GM10266 (cell line): ENCODE measurements at regions not wholly inside any gene's neighbourhood (a gene's known extent, or its start where the extent isn't known, plus 50 kb on each side); places are given as distances from the start of the nearest gene placed in this dataset.

Source experiments
- DNase-seq: peaks from one replicate; pipeline ENCODE4 v3.0.0; 2012; ENCODE audit errors: extremely low spot score
- TF ChIP-seq, protein P1 (sequence below): IDR thresholded peaks from 2 replicates; pipeline ENCODE4 v1.5.1; 2012; ENCODE audit warnings: mild to moderate bottlenecking, low read depth; ENCODE audit not compliant: control insufficient read depth, insufficient read depth; ENCODE audit errors: missing control alignments

DNA sequence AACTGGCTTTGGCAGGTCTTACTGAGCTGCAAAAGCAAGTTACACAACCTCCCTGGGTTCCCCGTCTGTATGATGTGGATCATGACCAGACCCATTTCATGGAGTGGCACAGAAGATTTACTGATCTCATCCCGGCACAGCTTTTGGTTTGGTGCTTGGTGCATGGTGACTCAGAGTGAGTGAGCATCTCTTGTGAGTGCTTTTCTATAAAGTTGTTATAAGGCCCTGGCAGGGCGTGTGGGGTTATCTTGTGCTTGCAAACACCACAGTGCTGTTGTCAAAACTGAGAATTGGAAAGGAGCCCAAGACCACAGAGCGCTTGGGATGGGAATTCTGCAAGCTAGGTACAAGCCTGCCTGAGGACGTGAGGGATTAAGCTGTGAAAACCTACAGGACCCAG, 425.2 kb downstream of the GADD45G start:
- TF ChIP-seq, protein P1, sequence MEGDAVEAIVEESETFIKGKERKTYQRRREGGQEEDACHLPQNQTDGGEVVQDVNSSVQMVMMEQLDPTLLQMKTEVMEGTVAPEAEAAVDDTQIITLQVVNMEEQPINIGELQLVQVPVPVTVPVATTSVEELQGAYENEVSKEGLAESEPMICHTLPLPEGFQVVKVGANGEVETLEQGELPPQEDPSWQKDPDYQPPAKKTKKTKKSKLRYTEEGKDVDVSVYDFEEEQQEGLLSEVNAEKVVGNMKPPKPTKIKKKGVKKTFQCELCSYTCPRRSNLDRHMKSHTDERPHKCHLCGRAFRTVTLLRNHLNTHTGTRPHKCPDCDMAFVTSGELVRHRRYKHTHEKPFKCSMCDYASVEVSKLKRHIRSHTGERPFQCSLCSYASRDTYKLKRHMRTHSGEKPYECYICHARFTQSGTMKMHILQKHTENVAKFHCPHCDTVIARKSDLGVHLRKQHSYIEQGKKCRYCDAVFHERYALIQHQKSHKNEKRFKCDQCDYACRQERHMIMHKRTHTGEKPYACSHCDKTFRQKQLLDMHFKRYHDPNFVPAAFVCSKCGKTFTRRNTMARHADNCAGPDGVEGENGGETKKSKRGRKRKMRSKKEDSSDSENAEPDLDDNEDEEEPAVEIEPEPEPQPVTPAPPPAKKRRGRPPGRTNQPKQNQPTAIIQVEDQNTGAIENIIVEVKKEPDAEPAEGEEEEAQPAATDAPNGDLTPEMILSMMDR = no peak
- DNase-seq = no peak

DNA sequence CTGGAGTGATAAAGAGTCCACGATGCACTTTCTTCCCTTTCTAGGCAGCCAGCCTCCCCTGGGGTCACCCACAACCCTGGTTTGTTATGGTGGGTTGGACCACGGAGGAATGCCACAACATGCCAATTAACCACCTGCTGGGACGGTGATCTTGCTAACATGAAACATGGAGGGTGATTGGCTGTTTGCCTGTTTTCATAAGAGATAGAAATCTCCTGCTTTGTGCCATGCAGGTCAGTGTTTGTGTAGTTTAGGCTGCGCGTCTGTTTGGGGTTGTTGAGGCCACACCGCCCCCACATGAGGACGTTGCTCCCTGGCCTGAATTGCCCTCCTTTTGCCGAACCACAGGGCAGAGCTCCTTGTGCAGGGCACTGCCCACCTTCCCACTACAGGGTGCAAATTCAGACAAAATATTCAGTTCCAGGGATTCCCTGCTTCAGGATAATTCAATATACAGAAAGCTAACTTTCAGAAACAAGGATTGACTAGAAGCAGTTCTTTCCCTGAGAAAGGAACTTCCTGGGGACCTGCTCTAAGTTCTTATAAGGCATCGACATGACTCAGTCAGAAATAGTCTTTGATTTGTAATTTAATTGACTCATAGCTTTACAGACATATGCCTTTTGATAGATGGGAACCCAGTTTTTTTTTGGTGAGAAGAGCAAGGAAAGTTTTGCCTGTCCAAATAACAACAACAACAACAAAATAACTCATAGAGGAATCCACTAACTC, 427.6 kb downstream of the GADD45G start:
- no peak for DNase-seq
- TF ChIP-seq, protein P1 = no peak

DNA sequence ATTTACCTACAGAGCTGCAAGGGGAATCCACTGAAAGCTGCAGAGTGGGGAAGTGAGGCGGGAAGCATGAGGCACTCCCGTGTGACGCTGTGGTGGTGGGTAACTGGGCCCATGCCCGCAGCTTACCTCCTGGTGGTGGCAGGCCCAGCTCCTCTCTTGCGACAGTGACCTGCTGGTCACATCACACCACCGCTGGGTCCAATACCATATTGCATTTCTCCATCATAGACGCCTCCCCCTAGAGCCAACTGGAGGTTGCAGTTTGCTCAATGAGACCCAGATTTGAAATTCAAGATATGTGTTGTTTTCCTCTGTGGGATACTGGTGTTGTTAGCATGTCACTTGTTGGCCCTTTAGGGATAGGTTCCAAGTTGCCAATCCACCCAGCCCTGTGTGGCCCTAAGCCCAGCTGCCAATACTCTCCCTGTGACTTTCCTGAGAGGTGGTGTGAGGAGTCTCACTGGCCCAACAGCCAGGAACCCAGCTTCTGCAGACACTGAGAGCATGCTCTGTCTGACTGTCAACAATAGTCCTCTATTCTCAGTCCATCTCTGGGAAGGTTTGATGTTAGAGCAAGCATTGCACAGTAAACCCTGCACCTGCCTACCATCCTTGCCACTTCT, 428.3 kb downstream of the GADD45G start:
- no peak for DNase-seq

DNA sequence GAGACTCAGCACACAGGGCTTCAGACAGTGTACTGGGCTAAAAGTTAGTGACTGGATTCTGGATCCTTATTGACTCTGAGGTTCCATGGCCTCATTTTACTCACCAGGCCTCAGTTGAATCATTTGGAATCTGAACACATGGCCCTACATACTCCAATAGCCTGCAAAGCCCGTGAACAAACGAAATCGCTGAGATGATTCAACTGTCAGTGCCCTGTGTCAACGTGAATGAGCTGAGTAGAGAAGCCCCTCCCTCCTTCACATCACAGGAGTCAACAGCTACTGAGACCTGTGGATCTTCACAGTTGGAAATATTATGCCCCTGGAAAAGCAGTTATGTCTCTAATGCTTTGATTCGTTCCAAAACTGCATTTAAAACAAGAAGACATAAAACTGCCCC, 429.3 kb downstream of the GADD45G start:
- DNase-seq = no peak
- TF ChIP-seq, protein P1 = no peak

More for the DNA sequence above, 428.3 kb downstream of the GADD45G start:
- TF ChIP-seq, protein P1 = no peak

DNA sequence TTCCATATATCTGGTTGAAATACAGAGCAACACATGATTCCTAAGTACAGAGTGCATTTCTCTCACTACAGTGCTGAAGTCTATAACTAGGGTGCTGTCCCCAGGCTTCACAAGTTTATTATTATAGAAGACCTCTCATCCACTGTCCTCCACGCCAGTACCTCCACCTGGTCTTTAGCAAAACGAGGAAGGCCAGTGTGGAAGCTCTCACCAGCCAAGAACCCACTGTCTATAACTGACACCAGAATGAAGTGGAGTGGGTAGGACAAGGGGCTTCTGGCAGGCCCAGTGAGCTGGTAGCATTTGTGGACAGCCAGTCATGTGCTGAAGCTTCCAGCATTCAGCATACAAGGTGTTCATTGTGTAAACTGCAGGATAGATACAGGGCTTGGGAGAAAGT, 430.7 kb downstream of the GADD45G start:
- no peak for DNase-seq
- TF ChIP-seq, protein P1 = no peak

DNA sequence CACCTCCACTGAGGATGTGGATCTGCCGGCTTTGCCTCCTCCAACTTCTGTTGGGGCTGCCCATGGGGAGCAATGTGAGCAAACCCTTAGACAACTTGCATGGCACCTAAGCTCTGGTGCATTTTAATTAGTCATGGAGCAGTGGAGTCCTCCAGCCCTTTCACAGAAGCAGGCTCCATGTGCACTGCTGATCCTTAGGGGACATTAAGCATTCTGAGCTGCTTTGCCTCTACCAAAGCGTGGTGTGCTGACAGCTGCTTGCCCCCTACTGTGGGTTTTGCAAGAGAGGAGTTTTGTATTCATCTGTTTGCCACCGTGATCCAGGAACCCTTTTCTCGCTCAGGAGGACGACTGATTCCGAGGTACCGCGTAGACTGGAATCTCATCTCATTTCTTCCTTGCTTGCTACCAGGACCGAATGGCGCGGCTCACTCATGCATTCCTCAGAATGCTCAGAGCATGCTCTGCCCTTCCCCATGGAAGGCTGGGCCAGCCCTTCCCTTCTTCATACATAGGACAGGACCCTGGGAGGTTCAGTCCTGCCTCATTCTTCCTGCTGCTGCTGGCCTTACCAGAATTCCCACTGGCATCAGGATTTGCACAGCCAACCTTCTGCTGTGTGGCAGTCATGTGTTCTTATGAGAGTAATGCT, 432.5 kb downstream of the GADD45G start:
- TF ChIP-seq, protein P1 = no peak

DNA sequence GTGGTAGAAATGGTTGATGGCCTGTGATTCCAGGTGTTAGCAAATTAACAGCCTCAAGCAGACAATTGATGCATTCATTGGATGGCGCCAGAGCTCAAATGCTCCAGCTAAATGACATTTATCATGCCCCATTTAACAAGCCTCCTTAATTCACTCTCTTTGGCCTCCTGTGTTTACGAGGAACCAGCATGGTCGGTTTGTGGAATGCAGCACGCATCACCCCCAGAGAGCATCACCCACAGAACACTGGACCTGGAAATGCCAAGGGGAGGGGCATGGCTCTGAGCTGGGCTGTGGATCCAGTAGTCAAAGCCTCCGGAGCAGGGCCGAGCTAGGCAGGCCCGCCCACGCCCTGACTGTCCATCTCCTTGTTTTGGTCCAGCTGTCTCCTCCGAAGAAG, 434.0 kb downstream of the GADD45G start:
- TF ChIP-seq, protein P1 = no peak
- no peak for DNase-seq

More for the DNA sequence above, 432.5 kb downstream of the GADD45G start:
- DNase-seq = no peak
